Cardiac muscle cell (in vitro differentiated cells and primary cell): ENCODE measurements at regions not wholly inside any gene's neighbourhood (a gene's known extent, or its start where the extent isn't known, plus 50 kb on each side); places are given as distances from the start of the nearest gene placed in this dataset.
A peak's percentile ranks its signal among the peaks of the same experiment; 100 is the strongest.

Experiments used
- DNase-seq, 2 donors: peaks; one replicate each; pipeline versions ENCODE4 v3.0.0 to v3.0.0-alpha.2; 2010 to 2017; ENCODE audit warnings: low read depth in 1 of 2, low spot score in 1 of 2
- H3K27ac ChIP-seq: fragments of 200-600 bp; sonication (generic); 2 replicates; pipeline ENCODE4 v1.5.1; 2016
- H3K27me3 ChIP-seq: fragments of 200-600 bp; sonication (generic); 2 replicates; pipeline ENCODE4 v1.6.0; 2016; ENCODE audit warnings: control low read depth
- H3K36me3 ChIP-seq: fragments of 200-600 bp; sonication (generic); 2 replicates; pipeline ENCODE4 v1.5.1; 2016; ENCODE audit warnings: control low read depth
- H3K4me1 ChIP-seq: fragments of 200-600 bp; sonication (generic); 2 replicates; pipeline ENCODE4 v1.8.1; 2017; ENCODE audit warnings: low read depth, mild to moderate bottlenecking, mixed run types
- H3K4me3 ChIP-seq: fragments of 200-600 bp; sonication (generic); 2 replicates; pipeline ENCODE4 v1.5.1; 2016; ENCODE audit warnings: mild to moderate bottlenecking
- H3K9me3 ChIP-seq: fragments of 200-600 bp; sonication (generic); 2 replicates; pipeline ENCODE4 v1.5.1; 2017; ENCODE audit warnings: low read depth, mild to moderate bottlenecking, control low read depth
- TF ChIP-seq, protein P1 (sequence below): IDR thresholded peaks from 2 replicates; pipeline ENCODE4 v1.5.1; 2012; ENCODE audit warnings: low read depth, mild to moderate bottlenecking, low read length

DNA sequence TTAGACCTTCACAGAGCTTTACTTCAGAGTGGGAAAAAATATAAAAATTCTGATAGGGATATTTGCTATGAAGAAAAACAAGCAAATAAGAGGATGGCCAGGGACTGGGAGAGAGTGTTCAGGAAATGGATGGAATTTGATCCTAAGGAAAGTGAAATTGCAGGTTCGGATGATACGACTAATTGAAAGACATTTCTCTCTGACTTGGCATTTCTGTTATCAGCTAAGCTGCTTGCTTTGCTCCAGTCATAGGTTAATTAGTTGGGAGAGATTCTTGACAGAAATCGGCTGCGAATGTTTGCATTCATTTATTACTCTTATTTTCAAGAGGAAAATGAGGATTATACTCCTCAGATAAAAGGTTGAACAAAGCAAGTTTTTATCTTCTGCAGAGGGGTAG lies 808.7 kb upstream of the NECTIN3 start:
- H3K9me3 ChIP-seq = no peaks in the 10 kb centered on the region
- no peak overlapping the region for H3K27ac ChIP-seq
- TF ChIP-seq, protein P1, sequence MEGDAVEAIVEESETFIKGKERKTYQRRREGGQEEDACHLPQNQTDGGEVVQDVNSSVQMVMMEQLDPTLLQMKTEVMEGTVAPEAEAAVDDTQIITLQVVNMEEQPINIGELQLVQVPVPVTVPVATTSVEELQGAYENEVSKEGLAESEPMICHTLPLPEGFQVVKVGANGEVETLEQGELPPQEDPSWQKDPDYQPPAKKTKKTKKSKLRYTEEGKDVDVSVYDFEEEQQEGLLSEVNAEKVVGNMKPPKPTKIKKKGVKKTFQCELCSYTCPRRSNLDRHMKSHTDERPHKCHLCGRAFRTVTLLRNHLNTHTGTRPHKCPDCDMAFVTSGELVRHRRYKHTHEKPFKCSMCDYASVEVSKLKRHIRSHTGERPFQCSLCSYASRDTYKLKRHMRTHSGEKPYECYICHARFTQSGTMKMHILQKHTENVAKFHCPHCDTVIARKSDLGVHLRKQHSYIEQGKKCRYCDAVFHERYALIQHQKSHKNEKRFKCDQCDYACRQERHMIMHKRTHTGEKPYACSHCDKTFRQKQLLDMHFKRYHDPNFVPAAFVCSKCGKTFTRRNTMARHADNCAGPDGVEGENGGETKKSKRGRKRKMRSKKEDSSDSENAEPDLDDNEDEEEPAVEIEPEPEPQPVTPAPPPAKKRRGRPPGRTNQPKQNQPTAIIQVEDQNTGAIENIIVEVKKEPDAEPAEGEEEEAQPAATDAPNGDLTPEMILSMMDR = no peak
- no peak overlapping the region for H3K4me3 ChIP-seq
- H3K4me1 ChIP-seq = no peaks in the 10 kb centered on the region
- no peaks in the 10 kb centered on the region for H3K36me3 ChIP-seq
- no peak for DNase-seq
- H3K27me3 ChIP-seq = no peaks in the 10 kb centered on the region

- no peaks in the 10 kb centered on the region for H3K27me3 ChIP-seq
- H3K27ac ChIP-seq = no peak overlapping the region
Observed at GRCh38 chr3:110265302-110265701, 806.3 kb upstream of the NECTIN3 start.

DNA sequence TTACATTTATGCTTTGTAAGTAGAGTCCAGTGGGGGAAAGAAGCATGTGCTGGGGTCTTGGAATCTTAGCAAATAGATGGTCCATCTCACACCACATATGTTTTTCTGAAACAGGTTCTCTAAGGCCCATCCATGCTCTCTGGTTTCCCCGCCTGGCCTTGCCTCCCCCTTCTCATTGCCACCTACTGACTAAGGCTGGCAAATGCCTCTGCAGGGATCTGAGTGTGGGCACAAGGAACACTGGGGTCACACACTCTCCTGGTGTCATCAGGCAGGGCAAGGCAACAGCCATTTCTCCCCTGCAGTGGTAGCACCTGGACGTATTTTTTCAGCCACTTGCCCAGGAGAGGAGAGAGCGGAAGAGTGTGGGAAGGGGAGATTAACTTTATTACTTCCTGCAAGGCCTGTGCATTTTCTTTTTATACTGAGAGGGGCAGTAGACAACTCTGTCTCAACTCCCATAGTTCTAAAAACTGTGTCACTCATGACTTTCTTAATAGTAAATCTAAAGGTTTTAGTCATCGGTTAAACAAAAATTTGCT lies 804.2 kb upstream of the NECTIN3 start:
- peaks cover 5% of the 10 kb centered on the region for H3K4me1 ChIP-seq
- TF ChIP-seq, protein P1 = no peak
- H3K4me3 ChIP-seq = no peak overlapping the region
- no peak overlapping the region for H3K27ac ChIP-seq
- no peaks in the 10 kb centered on the region for H3K36me3 ChIP-seq
- DNase-seq = no peak
- H3K27me3 ChIP-seq = no peaks in the 10 kb centered on the region
- no peaks in the 10 kb centered on the region for H3K9me3 ChIP-seq

More at GRCh38 chr3:110265302-110265701, 806.3 kb upstream of the NECTIN3 start:
- H3K4me1 ChIP-seq = no peaks in the 10 kb centered on the region
- TF ChIP-seq, protein P1 = no peak
- H3K4me3 ChIP-seq = no peak overlapping the region
- DNase-seq = no peak
- H3K9me3 ChIP-seq = no peaks in the 10 kb centered on the region
- H3K36me3 ChIP-seq = no peaks in the 10 kb centered on the region

DNA sequence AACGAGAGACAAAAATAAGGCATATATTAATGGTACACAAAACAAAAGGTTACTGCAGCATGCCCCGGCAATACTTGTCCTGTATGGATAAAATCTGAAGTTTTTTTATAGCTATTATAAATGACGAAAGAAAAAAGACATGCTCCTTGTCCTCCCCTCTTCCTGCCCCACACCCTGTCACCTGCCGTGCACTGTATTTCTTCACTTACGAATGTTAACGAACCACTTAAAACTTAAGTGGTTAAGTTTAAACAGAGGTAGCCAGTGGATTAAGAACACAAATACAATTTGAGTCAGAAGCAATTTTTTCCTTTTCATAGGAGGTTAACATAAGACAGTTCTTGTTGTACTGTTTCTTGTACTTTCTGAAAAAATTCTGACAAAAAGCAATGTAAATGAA lies 799.1 kb upstream of the NECTIN3 start:
- H3K27me3 ChIP-seq = no peaks in the 10 kb centered on the region
- no peak overlapping the region for H3K27ac ChIP-seq
- peaks cover 15% of the 10 kb centered on the region for H3K4me1 ChIP-seq
- peak in 1 of 2 donors; percentile 52 for DNase-seq
- TF ChIP-seq, protein P1 = no peak
- H3K4me3 ChIP-seq = no peak overlapping the region
- H3K9me3 ChIP-seq = no peaks in the 10 kb centered on the region
- H3K36me3 ChIP-seq = no peaks in the 10 kb centered on the region

GRCh38 chr3:110291886-110292501 lies 779.6 kb upstream of the NECTIN3 start:
- no peaks in the 10 kb centered on the region for H3K27me3 ChIP-seq
- TF ChIP-seq, protein P1 = no peak
- no peaks in the 10 kb centered on the region for H3K4me1 ChIP-seq

More at GRCh38 chr3:110291886-110292501, 779.6 kb upstream of the NECTIN3 start:
- no peak for DNase-seq
- H3K27ac ChIP-seq = no peak overlapping the region
- no peaks in the 10 kb centered on the region for H3K36me3 ChIP-seq
- no peak overlapping the region for H3K4me3 ChIP-seq
- H3K9me3 ChIP-seq = no peaks in the 10 kb centered on the region
